GM23248 (cell line): ENCODE measurements at regions not wholly inside any gene's neighbourhood (a gene's known extent, or its start where the extent isn't known, plus 50 kb on each side); places are given as distances from the start of the nearest gene placed in this dataset.
"Not testable (repeated sequence)": the region's sequence is repeated elsewhere in the genome, so short reads cannot be mapped to it uniquely, and the experiment has no call there.

Experiments used
- EZH2 ChIP-seq: fragments of 200-600 bp; sonication (generic); IDR thresholded peaks from 2 replicates; pipeline ENCODE4 v1.6.1; 2018; ENCODE audit warnings: antibody characterized with exemption, mild to moderate bottlenecking; ENCODE audit not compliant: insufficient read depth, poor library complexity, severe bottlenecking
- EZH2phosphoT487 ChIP-seq: fragments of 200-600 bp; sonication (generic); IDR thresholded peaks from 2 replicates; pipeline ENCODE4 v1.6.1; 2018; ENCODE audit warnings: antibody characterized with exemption, moderate library complexity, mild to moderate bottlenecking, low read depth; ENCODE audit not compliant: insufficient read depth

DNA sequence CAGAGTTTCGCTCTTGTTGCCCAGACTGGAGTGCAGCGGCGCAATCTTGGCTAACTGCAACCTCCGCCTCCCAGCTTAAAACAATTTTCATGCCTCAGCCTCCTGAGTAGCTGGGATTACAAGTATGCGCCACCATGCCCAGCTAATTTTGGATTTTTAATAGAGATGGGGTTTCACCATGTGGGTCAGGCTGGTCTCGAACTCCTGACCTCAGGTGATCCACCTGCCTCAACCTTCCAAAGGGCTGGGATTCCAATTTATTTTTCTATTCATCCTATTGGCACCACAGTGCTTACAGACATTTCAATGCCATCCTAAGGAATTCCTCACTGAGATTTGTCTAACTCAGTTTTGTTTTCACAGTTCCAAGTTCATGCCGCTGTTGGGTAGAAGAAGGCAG, 98.3 kb upstream of the EGLN3 start:
- not testable (repeated sequence) for TF ChIP-seq EZH2, EZH2phosphoT487
